WTC11 (cell line): ENCODE measurements at regions not wholly inside any gene's neighbourhood (a gene's known extent, or its start where the extent isn't known, plus 50 kb on each side); places are given as distances from the start of the nearest gene placed in this dataset.

Experiments
- ATAC-seq: fragments of 200-7000 bp; cut with Tn5 transposase; 2 replicates; pipeline ENCODE4 v1.10.0; 2021; ENCODE audit warnings: mild to moderate bottlenecking, moderate library complexity
- CTCF ChIA-PET: fragments of 300-600 bp; sonication (Branson Sonifier 250); formaldehyde crosslinking; loops from one replicate; lab custom pipeline; 2021; ENCODE audit warnings: antibody characterized with exemption; lab: Charles Lee
- POLR2A ChIA-PET: fragments of 350-600 bp; sonication (Branson Sonifier 250); formaldehyde crosslinking; loops from one replicate; lab custom pipeline; 2021; ENCODE audit warnings: antibody characterized with exemption; lab: Charles Lee
- DNase-seq: peaks from one replicate; pipeline ENCODE4 v3.0.0; 2021; ENCODE audit warnings: low spot score
- H3K27ac Mint-ChIP-seq: 2 replicates; pipeline ENCODE4 v1.8.0; 2021; ENCODE audit warnings: mixed read lengths
- H3K27me3 Mint-ChIP-seq: 2 replicates; pipeline ENCODE4 v1.8.0; 2021; ENCODE audit warnings: low read depth, mild to moderate bottlenecking, moderate library complexity, mixed read lengths
- H3K36me3 Mint-ChIP-seq: 2 replicates; pipeline ENCODE4 v1.8.0; 2021; ENCODE audit warnings: mixed read lengths
- H3K4me1 Mint-ChIP-seq: 2 replicates; pipeline ENCODE4 v1.8.0; 2022; ENCODE audit warnings: mixed read lengths
- H3K4me3 Mint-ChIP-seq: 2 replicates; pipeline ENCODE4 v1.8.0; 2021; ENCODE audit warnings: mild to moderate bottlenecking, moderate library complexity, mixed read lengths
- H3K9me3 Mint-ChIP-seq: 2 replicates; pipeline ENCODE4 v1.8.0; 2021; ENCODE audit warnings: mixed read lengths
- AR ChIP-seq: fragments of 250-450 bp; sonication (Bioruptor Pico); IDR thresholded peaks from 2 replicates; pipeline ENCODE4 v1.9.0; 2021; ENCODE audit warnings: mild to moderate bottlenecking
- CDX4 ChIP-seq: fragments of 250-450 bp; sonication (Bioruptor Pico); IDR thresholded peaks from 2 replicates; pipeline ENCODE4 v1.9.0; 2021; ENCODE audit warnings: moderate library complexity, mild to moderate bottlenecking, inconsistent platforms, borderline replicate concordance
- ELF4 ChIP-seq: sonication (generic); formaldehyde crosslinking; IDR thresholded peaks from 2 replicates; pipeline ENCODE4 v1.8.1; 2022; ENCODE audit warnings: low read depth, mild to moderate bottlenecking, moderate library complexity, missing genetic modification reagents
- EMX1 ChIP-seq: fragments of 250-450 bp; sonication (Bioruptor Pico); IDR thresholded peaks from 2 replicates; pipeline ENCODE4 v1.8.0; 2021; ENCODE audit warnings: mild to moderate bottlenecking
- FOXP4 ChIP-seq: sonication (generic); formaldehyde crosslinking; IDR thresholded peaks from 2 replicates; pipeline ENCODE4 v1.8.0; 2022; ENCODE audit warnings: mild to moderate bottlenecking, missing genetic modification reagents
- HMGA2 ChIP-seq: fragments of 250-450 bp; sonication (Bioruptor Pico); IDR thresholded peaks from 2 replicates; pipeline ENCODE4 v1.4.0; 2021; ENCODE audit warnings: mild to moderate bottlenecking, moderate library complexity
- KAT7 ChIP-seq: sonication (generic); formaldehyde crosslinking; IDR thresholded peaks from 2 replicates; pipeline ENCODE4 v1.8.1; 2023; ENCODE audit warnings: missing genetic modification reagents, mild to moderate bottlenecking, borderline replicate concordance
- NFE2L1 ChIP-seq: sonication (generic); formaldehyde crosslinking; IDR thresholded peaks from 2 replicates; pipeline ENCODE4 v1.8.1; 2023; ENCODE audit warnings: missing genetic modification reagents
- SOX15 ChIP-seq: fragments of 250-450 bp; sonication (Bioruptor Pico); IDR thresholded peaks from 2 replicates; pipeline ENCODE4 v1.9.0; 2021; ENCODE audit warnings: mild to moderate bottlenecking
- ZNF121 ChIP-seq: sonication (generic); formaldehyde crosslinking; IDR thresholded peaks from 2 replicates; pipeline ENCODE4 v1.8.0; 2023; ENCODE audit warnings: missing genetic modification reagents
- ZNF219 ChIP-seq: sonication (generic); formaldehyde crosslinking; IDR thresholded peaks from 2 replicates; pipeline ENCODE4 v1.8.0; 2023; ENCODE audit warnings: missing genetic modification reagents, mild to moderate bottlenecking, borderline replicate concordance
- TF ChIP-seq, protein P1 (sequence below): sonication (generic); formaldehyde crosslinking; IDR thresholded peaks from 2 replicates; pipeline ENCODE4 v1.8.0; 2022; ENCODE audit warnings: mild to moderate bottlenecking, missing genetic modification reagents
- TF ChIP-seq, protein P2 (sequence below): sonication (generic); formaldehyde crosslinking; IDR thresholded peaks from 2 replicates; pipeline ENCODE4 v1.8.0; 2022; ENCODE audit warnings: mild to moderate bottlenecking, missing genetic modification reagents
- TF ChIP-seq, protein P3 (sequence below): sonication (generic); formaldehyde crosslinking; IDR thresholded peaks from 2 replicates; pipeline ENCODE4 v1.8.0; 2022; ENCODE audit warnings: missing genetic modification reagents
- TF ChIP-seq, protein P4 (sequence below): sonication (generic); formaldehyde crosslinking; IDR thresholded peaks from 2 replicates; pipeline ENCODE4 v1.8.1; 2023; ENCODE audit warnings: mild to moderate bottlenecking, missing genetic modification reagents

DNA sequence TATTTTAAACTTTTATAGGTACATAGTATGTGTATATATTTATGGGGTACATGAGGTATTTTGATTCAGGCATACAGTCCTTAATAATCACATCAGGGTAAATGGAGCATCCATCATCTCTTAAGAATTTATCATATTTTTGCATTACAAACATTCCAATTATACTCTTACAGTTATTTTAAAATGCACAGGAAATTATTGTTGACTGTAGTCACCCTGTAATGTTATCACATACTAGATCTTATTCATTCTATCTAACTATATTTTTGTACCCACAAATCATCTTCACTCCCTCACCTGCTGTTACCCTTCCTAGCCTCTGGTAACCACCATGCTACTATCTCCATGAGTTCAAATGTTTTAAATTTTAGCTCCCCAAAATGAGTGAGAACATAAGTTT is 56.3 kb upstream of the FAM3C start (continued):
- TF ChIP-seq FOXP4 (CRISPR knock-in tag), result no peak
- TF ChIP-seq AR (CRISPR knock-in tag), result no peak
- TF ChIP-seq, protein P1, sequence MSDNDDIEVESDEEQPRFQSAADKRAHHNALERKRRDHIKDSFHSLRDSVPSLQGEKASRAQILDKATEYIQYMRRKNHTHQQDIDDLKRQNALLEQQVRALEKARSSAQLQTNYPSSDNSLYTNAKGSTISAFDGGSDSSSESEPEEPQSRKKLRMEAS (CRISPR knock-in tag), result no peak
- TF ChIP-seq, protein P2, sequence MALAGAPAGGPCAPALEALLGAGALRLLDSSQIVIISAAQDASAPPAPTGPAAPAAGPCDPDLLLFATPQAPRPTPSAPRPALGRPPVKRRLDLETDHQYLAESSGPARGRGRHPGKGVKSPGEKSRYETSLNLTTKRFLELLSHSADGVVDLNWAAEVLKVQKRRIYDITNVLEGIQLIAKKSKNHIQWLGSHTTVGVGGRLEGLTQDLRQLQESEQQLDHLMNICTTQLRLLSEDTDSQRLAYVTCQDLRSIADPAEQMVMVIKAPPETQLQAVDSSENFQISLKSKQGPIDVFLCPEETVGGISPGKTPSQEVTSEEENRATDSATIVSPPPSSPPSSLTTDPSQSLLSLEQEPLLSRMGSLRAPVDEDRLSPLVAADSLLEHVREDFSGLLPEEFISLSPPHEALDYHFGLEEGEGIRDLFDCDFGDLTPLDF, result no peak

- CTCF ChIA-PET, result no interaction called here
Observed at GRCh38 chr7:121451367-121452094, 55.4 kb upstream of the FAM3C start.

More at GRCh38 chr7:121451367-121452094, 55.4 kb upstream of the FAM3C start:
- ATAC-seq (no peak), DNase-seq (no peak)
- H3K27me3 Mint-ChIP-seq, result no peaks in the 10 kb centered on the region
- no peaks in the 10 kb centered on the region for H3K36me3 Mint-ChIP-seq
- H3K27ac Mint-ChIP-seq, result no peak overlapping the region
- H3K4me1 Mint-ChIP-seq, result peaks cover 22% of the 10 kb centered on the region
- peaks cover 8% of the 10 kb centered on the region for H3K9me3 Mint-ChIP-seq
- TF ChIP-seq, protein P3, sequence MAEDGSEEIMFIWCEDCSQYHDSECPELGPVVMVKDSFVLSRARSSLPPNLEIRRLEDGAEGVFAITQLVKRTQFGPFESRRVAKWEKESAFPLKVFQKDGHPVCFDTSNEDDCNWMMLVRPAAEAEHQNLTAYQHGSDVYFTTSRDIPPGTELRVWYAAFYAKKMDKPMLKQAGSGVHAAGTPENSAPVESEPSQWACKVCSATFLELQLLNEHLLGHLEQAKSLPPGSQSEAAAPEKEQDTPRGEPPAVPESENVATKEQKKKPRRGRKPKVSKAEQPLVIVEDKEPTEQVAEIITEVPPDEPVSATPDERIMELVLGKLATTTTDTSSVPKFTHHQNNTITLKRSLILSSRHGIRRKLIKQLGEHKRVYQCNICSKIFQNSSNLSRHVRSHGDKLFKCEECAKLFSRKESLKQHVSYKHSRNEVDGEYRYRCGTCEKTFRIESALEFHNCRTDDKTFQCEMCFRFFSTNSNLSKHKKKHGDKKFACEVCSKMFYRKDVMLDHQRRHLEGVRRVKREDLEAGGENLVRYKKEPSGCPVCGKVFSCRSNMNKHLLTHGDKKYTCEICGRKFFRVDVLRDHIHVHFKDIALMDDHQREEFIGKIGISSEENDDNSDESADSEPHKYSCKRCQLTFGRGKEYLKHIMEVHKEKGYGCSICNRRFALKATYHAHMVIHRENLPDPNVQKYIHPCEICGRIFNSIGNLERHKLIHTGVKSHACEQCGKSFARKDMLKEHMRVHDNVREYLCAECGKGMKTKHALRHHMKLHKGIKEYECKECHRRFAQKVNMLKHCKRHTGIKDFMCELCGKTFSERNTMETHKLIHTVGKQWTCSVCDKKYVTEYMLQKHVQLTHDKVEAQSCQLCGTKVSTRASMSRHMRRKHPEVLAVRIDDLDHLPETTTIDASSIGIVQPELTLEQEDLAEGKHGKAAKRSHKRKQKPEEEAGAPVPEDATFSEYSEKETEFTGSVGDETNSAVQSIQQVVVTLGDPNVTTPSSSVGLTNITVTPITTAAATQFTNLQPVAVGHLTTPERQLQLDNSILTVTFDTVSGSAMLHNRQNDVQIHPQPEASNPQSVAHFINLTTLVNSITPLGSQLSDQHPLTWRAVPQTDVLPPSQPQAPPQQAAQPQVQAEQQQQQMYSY (CRISPR knock-in tag), result no peak
- TF ChIP-seq ELF4 (no peak), KAT7 (CRISPR knock-in tag) (no peak), HMGA2 (CRISPR knock-in tag) (no peak), CDX4 (no peak), EMX1 (CRISPR knock-in tag) (no peak), ZNF121 (CRISPR knock-in tag) (no peak), ZNF219 (CRISPR knock-in tag) (no peak), SOX15 (no peak), NFE2L1 (no peak)
- TF ChIP-seq, protein P1 (CRISPR knock-in tag), result no peak
- TF ChIP-seq, protein P4, sequence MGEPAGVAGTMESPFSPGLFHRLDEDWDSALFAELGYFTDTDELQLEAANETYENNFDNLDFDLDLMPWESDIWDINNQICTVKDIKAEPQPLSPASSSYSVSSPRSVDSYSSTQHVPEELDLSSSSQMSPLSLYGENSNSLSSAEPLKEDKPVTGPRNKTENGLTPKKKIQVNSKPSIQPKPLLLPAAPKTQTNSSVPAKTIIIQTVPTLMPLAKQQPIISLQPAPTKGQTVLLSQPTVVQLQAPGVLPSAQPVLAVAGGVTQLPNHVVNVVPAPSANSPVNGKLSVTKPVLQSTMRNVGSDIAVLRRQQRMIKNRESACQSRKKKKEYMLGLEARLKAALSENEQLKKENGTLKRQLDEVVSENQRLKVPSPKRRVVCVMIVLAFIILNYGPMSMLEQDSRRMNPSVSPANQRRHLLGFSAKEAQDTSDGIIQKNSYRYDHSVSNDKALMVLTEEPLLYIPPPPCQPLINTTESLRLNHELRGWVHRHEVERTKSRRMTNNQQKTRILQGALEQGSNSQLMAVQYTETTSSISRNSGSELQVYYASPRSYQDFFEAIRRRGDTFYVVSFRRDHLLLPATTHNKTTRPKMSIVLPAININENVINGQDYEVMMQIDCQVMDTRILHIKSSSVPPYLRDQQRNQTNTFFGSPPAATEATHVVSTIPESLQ (CRISPR knock-in tag), result no peak
- TF ChIP-seq, all 79 proteins: peak for 0
- POLR2A ChIA-PET, result no interaction called here
- no peak overlapping the region for H3K4me3 Mint-ChIP-seq
